GM18907 (cell line): ENCODE measurements at regions not wholly inside any gene's neighbourhood (a gene's known extent, or its start where the extent isn't known, plus 50 kb on each side); places are given as distances from the start of the nearest gene placed in this dataset.
"Not testable (repeated sequence)": the region's sequence is repeated elsewhere in the genome, so short reads cannot be mapped to it uniquely, and the experiment has no call there.

Source experiments
- ATAC-seq: cut with Tn5 transposase; IDR thresholded peaks from one replicate; pipeline ENCODE4 v1.9.1; 2021; ENCODE audit warnings: mild to moderate bottlenecking, moderate library complexity; ENCODE audit not compliant: unreplicated experiment

DNA sequence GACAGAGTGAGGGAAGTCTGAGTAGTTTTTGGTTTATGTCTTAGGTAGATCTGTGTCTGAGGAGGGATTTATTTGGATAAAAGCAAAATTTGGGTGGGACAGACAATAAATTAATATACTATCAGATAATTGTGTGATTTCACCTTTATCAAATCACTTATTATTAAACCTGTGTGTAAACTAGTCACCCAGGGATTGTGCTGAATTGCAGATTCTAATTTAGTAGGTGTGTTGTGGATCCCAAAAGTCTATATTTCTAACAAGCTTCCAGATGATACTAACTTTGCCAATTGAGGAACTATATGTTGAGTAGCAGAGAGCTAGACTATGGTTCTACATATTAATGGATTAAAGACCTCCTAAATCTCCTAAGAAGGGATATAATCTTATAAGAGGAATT lies 978.5 kb upstream of the FBXO33 start:
- ATAC-seq, result no peak

DNA sequence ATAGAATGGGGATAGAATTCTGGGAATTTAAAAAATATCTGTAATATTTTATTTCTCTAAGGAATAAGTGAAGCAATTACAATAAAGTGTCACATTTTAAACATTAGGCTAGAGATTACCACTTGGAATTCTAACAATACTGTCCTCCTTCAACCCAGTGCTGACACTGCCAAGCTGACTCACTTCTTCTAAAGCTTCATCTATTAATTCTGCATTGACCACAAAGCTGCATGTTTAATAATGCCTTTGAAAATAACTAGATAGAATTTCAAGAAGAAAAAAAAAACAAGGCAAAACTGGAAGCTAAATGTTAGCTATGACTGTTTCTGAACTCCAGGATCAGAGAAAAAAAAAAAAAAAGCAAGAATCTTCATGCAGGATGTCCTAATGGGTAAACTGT lies 970.7 kb upstream of the FBXO33 start:
- no peak for ATAC-seq

DNA sequence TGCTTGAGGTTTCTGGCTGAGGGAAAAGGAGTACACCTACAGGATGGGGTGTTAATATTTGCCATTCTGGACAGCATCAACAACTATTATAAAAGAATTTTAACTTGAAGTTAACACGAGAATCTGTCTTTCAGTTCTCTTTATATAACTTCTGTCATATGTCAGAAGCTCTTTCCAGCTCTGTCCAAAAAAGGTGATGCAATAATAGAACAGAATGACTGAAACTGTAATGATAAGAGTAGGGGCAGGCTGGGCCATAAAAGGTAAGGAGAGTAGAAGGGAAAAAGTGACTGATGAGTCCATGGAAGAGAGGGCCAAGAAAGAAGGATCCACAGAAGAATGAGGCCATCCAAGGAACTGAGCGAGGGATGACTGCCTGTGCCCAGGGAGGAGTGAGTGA lies 966.7 kb upstream of the FBXO33 start:
- no peak for ATAC-seq

DNA sequence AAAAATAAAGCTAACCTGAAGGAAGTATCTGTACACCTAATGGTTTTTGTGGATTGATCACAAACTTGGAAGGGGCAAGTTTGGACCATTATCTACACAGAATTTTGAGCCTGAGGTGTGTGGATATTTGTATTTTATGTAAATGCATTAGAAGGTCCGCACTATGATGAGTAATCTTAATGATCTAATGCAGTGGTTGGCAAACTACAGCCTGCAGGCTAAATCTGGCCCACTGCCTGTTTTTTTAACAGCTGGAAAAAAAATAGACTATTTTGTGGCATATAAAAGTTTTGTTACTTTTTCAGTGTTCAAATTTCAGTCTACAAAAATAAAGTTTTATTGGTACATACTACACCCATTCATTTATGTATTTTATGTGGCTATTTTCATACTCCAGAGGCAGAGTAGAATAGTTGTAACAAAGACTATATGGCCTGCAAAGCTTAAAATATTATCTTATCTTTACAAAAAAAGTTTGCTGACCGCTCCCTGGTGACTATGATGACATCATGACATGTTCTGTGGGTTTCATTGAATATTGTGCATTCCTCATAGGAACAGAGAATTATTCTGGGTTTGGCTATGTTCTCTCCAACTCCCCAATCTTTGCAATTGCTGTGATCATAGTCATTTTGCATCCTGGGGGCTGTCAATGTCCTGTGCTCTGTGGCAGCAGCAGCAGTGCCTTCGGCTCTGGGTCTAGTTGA lies 962.6 kb upstream of the FBXO33 start:
- no peak for ATAC-seq

DNA sequence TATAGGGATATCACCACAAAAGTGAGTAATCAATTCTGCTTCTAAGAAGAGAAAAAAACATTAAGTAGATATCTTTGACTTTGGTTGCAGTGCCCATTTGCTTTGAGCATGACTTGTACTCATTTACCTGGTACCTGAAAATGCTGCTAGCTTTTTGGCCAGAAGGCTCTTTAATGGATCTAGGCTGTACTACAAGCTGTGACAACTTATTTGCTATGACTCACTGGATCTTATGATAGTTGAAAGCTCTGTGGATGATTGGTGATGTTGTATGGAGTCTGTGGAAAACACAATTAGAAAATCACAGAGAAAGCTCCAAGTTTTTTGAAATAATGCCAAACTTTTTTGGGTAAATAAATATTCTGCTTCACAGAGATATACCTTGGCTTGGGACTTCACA lies 960.9 kb upstream of the FBXO33 start:
- no peak for ATAC-seq

DNA sequence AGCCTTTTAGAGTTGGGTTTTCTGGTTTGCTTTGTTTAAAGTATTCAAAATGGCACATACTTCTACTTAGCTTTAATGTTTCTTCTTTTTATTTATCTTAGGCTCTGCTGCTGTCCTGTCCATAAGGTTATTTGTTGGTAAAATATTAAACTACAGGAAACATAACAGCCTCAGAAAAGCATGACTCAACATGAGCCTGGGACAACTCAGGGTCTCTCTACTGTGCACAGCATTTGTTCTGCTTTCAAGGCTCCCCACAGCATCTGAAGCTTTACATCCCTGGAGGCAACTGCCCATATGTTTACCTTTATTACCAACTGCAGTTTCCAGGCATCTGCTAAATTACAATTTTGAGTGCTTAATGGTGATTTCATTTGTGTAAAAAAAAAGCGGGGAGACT lies 954.2 kb upstream of the FBXO33 start:
- ATAC-seq, result no peak

DNA sequence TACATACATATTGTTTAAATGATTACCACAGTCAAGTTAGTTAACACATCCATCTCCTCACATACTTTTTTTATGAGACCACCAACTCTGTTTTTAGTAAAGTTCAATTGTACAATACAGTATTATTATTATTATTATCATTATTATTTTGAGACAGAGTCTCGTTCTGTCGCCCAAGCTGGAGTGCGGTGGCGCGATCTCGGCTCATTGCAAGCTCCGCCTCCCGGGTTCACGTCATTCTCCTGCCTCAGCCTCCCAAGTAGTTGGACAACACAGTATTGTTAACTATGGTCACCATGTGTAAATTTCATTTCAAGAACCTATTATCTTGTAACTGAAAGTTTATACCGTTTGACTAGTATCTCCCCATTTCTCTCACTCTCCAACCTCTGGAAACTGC lies 942.0 kb upstream of the FBXO33 start:
- no peak for ATAC-seq

DNA sequence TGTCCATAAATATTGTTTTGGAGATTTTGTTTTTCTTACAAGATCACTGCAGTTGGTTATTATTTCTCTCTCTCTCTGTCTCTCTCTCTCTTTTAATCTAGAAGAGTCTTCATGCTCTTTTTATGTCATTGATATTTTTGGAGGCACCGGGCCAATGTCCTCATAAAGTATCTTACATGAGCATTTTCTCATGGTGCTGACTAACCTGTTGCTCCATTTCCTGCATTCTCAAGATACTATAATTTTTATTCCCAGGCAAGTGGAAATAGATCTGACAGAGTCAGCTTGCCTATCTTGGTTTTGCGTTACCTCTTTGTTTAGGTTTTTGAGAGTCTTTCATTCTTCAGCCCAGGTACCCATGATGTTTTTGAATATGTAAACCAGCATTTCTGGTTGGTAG lies 938.8 kb upstream of the FBXO33 start:
- ATAC-seq, result no peak

DNA sequence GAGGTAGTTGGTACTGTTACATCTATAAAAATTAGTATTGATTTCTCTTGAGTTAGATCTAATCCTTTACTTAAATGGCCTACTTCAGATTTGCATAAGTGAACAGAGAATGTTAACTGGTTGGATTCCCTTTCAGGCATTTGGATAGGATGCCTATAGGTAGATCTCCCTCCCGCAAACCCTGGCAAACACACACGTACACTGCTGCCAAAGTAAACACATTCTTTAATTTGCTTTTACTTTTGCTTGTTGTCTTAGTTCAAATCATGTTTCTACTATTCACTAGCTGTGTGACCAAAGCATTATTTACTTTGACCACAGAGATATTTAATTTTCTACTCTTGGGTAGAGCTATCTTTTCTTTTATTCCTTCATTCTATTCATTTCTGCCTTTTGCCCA lies 936.1 kb upstream of the FBXO33 start:
- no peak for ATAC-seq

DNA sequence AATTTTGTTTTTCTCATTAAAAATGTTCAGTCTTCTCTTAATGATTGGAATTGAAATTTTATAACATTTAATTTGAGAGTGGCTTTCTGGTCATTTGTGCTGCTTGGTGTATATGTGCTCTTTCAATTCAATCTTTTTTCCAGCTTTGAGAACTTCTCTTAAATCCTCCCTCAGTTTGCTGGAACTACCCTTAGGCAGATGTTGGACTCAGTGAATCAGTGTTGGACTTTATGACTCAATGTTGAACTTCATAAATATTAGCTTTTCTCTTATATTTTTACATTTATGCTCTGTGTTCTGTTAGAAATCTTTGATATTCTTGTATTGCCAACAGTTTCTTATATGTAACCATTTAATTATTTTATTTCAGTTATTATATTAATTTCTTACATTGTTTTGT lies 935.5 kb upstream of the FBXO33 start:
- no peak for ATAC-seq

DNA sequence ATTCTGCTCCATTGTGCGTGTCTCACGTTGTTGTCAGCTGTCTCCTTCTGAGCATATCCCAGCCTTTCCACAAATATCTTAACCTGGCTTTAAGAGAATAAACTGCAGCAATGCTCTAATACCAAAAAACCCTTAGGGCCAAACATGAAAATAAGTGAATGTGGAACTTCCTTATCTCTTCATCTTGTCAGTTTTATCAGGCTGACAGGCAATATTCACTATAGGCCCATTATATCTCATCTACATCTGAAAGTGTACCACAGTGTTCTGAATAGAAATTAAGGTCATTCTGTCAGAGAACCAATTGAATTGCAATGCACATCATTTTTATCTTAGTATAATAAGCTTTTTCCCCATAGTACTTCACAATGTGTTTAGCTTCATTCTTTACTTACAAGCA lies 933.1 kb upstream of the FBXO33 start:
- no peak for ATAC-seq

DNA sequence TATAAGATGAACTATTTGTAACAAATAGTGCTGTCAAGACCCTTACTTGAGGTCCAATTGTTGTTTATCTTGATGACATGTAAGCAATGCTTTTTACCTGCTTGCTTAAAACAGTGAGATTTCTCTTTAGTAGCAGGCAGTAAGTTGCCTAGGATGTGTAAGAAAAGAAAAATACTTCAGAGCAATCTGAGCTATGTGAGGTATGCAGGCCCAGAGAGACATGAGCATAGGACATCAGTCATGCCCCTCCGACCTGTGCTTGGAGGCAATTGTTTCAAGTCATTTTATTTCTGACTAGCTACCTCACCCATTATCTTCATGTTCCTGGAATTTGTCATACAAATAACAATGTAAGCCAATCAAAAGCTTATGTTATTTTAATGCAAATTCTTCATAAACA lies 930.6 kb upstream of the FBXO33 start:
- ATAC-seq, result no peak

DNA sequence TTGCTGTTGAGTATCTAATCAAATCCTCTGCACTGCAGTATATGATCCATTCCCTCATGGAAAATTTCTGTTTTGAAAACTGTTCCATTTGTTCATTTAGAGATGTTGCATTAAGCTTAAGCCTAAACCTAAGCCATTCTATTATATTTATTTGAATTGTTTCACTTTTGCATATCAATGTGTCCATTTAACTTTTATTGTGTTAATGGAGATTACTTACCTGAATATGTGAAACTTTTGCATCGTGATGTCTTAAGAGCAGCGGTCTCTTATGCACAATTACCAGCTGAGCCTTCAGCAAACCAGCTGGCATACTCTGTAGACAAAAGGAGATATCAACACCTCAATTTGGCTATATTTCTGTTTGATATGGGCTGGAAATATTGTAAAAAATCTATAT lies 922.5 kb upstream of the FBXO33 start:
- no peak for ATAC-seq

DNA sequence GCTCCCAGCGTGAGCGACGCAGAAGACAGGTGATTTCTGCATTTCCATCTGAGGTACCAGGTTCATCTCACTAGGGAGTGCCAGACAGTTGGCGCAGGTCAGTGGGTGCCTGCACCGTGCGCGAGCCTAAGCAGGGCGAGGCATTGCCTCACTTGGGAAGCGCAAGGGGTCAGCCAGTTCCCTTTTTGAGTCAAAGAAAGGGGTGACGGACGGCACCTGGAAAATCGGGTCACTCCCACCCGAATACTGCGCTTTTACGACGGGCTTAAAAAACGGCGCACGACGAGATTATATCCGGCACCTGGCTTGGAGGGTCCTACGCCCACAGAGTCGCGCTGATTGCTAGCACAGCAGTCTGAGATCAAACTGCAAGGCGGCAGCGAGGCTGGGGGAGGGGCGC lies 915.9 kb upstream of the FBXO33 start:
- not testable (repeated sequence) for ATAC-seq

DNA sequence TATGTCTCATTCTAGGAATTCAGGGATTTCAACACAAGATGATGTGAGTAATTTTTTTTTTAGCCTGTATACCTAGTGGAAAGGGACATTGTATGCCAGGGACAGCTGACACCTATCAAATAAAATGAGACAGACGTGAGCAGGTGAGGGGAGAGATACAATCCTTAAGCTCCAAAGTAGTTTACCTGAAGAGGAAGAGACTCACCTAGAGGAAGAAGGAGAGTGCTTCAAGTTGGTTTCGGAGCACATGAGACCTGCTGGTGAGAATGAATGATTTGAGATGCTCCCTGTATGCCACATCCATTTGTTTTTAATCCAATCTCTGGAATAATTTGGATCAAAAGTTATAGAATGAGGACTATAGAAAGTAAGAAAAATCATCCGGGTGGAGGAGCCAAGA lies 915.4 kb upstream of the FBXO33 start:
- ATAC-seq, result no peak

DNA sequence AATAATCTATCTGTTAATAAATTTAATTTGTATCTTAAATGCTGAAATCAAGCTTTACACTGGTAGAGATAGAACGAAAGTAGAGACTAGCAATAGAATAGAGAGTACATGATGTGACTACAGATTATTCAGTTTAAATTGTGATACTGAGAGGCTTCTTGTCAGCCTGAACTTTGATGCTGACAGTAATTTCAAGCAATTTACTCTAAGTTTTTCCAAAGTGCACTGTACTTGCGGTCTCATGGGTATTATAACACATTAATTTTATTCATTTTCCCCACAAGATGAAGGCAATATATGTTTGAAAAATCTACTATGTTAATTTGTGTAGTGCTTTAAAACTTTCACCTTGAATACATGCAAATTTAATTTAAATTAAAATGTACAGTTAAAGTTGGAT lies 914.0 kb upstream of the FBXO33 start:
- ATAC-seq, result no peak

DNA sequence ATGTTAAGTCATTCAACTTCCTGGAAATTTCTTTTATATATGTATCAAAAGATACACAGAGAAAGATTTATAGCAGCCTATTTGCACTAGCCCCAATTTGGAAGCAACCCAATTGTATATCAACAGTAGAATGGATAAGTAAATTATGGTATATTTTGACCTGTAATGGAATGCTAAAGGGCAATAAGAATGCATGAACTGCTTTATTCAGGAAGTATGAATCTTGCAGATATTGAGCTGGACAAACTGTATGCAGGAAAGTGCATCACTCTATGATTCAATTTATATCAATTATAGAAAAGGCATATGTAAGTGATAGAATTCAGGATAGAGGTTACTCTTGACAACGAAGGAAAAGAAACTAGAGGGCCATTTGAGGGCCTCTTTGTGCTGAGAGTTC lies 913.1 kb upstream of the FBXO33 start:
- ATAC-seq, result no peak

DNA sequence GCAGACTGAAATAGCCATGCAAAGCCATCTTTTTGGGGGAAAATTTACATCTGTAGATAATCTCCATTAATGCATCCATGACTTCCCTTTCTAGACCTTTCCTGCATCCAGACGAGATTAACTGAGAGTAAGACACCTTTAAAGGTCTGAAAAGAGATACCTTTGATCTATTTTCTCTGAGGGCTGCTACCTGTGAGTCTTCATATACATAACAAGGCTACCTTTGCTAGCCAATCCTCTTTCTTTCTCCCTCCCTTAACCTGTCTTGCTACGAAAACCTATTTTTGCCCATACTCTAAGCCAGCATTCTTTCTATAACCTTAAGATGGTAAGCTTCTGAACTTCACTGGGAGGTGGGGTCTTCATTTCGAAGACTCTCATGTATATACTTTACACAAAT lies 908.5 kb upstream of the FBXO33 start:
- ATAC-seq, result no peak

DNA sequence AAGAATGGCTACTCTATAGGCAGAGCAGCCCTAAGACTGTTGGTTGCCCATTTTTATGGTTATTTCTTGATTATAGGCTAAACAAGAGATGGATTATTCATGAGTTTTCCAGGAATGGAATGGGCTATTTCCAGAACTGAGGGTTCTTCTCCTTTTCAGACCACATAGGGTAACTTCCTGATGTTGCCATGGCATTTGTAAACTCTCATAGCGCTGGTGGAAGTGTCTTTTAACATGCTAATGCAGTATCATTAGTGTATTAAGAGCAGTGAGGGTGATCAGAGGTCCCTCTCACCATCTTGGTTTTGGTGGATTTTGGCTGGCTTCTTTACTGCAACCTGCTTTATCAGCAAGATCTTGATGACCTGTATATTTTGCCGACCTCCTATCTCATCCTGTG lies 904.6 kb upstream of the FBXO33 start:
- ATAC-seq, result no peak

DNA sequence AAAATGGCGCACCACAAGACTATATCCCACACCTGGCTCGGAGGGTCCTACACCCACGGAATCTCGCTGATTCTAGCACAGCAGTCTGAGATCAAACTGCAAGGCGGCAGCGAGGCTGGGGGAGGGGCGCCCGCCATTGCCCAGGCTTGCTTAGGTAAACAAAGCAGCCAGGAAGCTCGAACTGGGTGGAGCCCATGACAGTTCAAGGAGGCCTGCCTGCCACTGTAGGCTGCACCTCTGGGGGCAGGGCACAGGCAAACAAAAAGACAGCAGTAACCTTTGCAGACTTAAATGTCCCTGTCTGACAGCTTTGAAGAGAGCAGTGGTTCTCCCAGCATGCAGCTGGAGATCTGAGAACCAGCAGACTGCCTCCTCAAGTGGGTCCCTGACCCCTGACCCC lies 894.3 kb upstream of the FBXO33 start:
- ATAC-seq, result not testable (repeated sequence)

DNA sequence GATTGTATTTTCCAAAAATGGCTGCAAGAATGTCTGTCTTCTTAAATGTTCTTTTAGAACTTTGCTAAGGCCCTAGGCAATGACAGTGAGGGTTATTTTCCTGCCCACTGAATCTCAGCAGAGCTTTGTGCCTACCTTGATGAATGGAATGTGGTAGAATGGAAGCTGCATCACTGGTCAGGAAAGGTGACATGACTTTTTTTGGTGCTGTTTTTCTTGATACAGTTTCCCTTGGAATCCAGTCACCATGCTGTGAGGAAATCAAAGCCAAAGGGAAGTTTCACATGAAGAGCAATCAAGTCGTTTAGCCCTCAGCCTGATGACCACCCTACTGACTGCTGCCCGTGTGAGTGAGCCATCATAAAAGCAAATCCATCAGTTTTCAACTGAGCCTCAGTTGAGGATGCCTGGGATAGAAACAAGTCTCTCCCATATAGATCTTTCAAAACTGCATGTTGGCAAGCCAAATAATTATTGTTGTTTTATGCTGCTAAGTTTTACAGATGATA lies 886.0 kb upstream of the FBXO33 start:
- ATAC-seq, result no peak

DNA sequence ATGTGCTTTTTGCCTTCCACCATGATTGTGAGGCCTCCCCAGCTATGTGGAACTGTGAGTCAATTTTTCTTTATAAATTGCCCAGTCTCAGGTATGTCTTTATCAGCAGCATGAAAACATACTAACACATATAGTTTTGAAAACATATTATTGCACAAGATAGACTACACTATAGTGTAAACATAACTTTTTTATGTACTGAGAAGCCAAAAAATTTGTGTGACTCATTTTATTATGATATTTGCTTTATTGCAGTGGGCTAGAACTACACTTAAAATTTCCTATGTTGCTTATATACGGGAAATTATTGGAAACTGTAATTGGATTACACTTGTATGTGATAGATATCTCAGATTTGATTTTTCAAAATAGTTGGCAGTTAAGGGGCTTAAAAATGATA lies 885.5 kb upstream of the FBXO33 start:
- ATAC-seq, result no peak

DNA sequence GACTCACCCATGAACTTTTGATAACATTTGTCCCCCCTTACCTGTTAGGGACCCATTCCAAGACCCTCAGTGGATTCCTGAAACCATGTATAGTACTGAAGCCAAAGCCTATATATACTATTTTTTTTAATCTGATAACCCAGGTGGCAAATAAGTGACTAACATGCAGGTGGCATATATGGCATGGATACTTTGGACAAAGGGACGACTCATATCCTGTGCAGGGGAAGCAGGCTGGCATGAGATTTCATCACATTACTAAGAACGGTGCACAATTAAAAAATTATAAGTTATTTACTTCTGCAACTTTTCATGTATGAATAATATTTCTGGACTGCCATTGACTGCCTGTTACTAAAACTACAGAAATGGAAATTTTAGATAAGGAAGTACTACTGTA lies 880.1 kb upstream of the FBXO33 start:
- ATAC-seq, result no peak
